ENCODE measurements at regions not wholly inside any gene's neighbourhood (a gene's known extent, or its start where the extent isn't known, plus 50 kb on each side); places are given as distances from the start of the nearest gene placed in this dataset.

DNA sequence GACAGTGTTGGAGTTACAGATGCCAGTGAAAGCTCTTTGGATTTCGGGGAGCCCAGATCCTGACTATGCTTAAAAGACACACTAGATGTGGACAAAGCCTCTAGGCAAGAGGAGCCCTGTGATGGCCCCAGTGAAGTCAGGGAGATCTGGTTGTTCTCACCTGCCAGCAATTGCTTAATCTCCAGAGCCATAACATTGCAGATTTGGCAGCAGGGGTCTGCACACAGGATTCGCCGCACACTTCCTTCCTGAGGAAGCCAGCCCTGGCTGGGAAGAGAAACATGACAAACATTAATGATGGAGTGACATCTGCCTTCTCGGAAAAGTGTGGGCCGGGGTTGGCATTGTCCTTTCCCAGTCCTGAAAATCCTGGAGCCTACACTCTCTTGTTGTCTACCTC lies 65.2 kb upstream of the PHF24 start:
- Histone ChIP-seq H3K27ac (ENCODE audit: low read depth, low read length) (no peak overlapping the region), H2AK5ac (ENCODE audit: low read length) (no peak overlapping the region), H3K79me2 (ENCODE audit: control insufficient read depth, insufficient read depth, low read length, poor library complexity) (no peaks in the 10 kb centered on the region), H4K91ac (ENCODE audit: low read depth, low read length) (no peak overlapping the region), H3K27me3 (ENCODE audit: insufficient read depth, low read length) (no peaks in the 10 kb centered on the region), H3K4me2 (ENCODE audit: low read length) (no peak overlapping the region), H4K8ac (ENCODE audit: low read depth, low read length) (no peak overlapping the region), H3K18ac (ENCODE audit: low read length) (no peak overlapping the region), H3K79me1 (ENCODE audit: low read length) (no peaks in the 10 kb centered on the region), H3K14ac (ENCODE audit: low read length) (no peak overlapping the region), H3K36me3 (ENCODE audit: control insufficient read depth in 1 of 2, insufficient read depth in 2 of 2, low read length in 2 of 2) (no peaks in the 10 kb centered on the region), H3K23ac (ENCODE audit: low read length) (no peak overlapping the region), H3K4me1 (ENCODE audit: control insufficient read depth in 1 of 2, insufficient read depth in 2 of 2, low read length in 2 of 2) (peaks cover 0 to 3% of the 10 kb centered on the region in 2 experiments), H2BK12ac (ENCODE audit: low read length) (no peak overlapping the region), H3K4me3 (ENCODE audit: low read depth, low read length) (no peak overlapping the region), H4K12ac (ENCODE audit: low read depth, low read length) (no peak overlapping the region), H3K4ac (ENCODE audit: low read depth, low read length) (no peak overlapping the region), H3K9ac (ENCODE audit: low read length) (no peak overlapping the region), H2AFZ (ENCODE audit: insufficient read depth, low read length, poor library complexity) (no peak overlapping the region), H2BK120ac (ENCODE audit: insufficient read depth, low read length, poor library complexity) (no peak overlapping the region), H3K9me3 (ENCODE audit: insufficient read depth, low read depth, low read length) (no peaks in the 10 kb centered on the region), H2BK5ac (ENCODE audit: low read depth, low read length, poor library complexity) (no peak overlapping the region)
- no peak for DNase-seq
- no CpG with 5 or more reads among the region's 5 CpGs for WGBS (ENCODE audit: extremely low coverage, insufficient coverage, insufficient read length)

DNA sequence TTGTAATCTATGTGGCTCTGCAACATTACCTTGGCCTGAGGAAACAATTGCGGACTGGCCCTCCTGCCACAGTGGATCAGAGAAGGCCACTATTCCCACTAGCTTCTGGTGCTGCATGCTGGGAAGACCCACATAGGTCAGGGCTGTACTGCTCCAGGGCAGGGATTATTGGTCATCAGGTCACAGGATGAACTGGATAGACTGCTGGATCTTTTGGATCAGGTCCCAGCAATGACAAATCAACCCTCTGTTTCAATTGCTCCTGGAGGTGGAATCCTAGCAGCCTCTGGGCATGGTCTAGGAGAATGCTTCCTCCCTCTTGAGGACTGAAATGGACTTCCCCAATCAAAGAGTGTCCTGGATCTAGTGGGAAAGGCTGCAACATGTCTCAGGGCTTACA lies 66.7 kb upstream of the PHF24 start:
- H3K4ac ChIP-seq (ENCODE audit: low read depth, low read length): no peak overlapping the region
- H3K4me2 ChIP-seq (ENCODE audit: low read length): no peak overlapping the region
- no CpG with 5 or more reads among the region's 1 CpG for WGBS (ENCODE audit: extremely low coverage, insufficient coverage, insufficient read length)
- no peaks in the 10 kb centered on the region for H3K79me1 ChIP-seq (ENCODE audit: low read length)
- no peak overlapping the region for H3K4me3 ChIP-seq (ENCODE audit: low read depth, low read length)
- H3K27ac ChIP-seq (ENCODE audit: low read depth, low read length): no peak overlapping the region
- no peaks in the 10 kb centered on the region for H3K9me3 ChIP-seq (ENCODE audit: insufficient read depth, low read depth, low read length)
- H3K18ac ChIP-seq (ENCODE audit: low read length): no peak overlapping the region
- H4K91ac ChIP-seq (ENCODE audit: low read depth, low read length): no peak overlapping the region
- H2BK12ac ChIP-seq (ENCODE audit: low read length): no peak overlapping the region
- no peak overlapping the region for H2AK5ac ChIP-seq (ENCODE audit: low read length)
- DNase-seq: peak; percentile 2 to 11
- H3K79me2 ChIP-seq (ENCODE audit: control insufficient read depth, insufficient read depth, low read length, poor library complexity): no peaks in the 10 kb centered on the region
- peaks cover 0 to 3% of the 10 kb centered on the region in 2 experiments for H3K4me1 ChIP-seq (ENCODE audit: control insufficient read depth in 1 of 2, insufficient read depth in 2 of 2, low read length in 2 of 2)
- no peak overlapping the region for H2BK5ac ChIP-seq (ENCODE audit: low read depth, low read length, poor library complexity)
- H4K12ac ChIP-seq (ENCODE audit: low read depth, low read length): no peak overlapping the region
- no peak overlapping the region for H3K23ac ChIP-seq (ENCODE audit: low read length)
- H4K8ac ChIP-seq (ENCODE audit: low read depth, low read length): no peak overlapping the region
- H3K27me3 ChIP-seq (ENCODE audit: insufficient read depth, low read length): no peaks in the 10 kb centered on the region
- no peak overlapping the region for H2BK120ac ChIP-seq (ENCODE audit: insufficient read depth, low read length, poor library complexity)
- no peak overlapping the region for H2AFZ ChIP-seq (ENCODE audit: insufficient read depth, low read length, poor library complexity)
- H3K9ac ChIP-seq (ENCODE audit: low read length): no peak overlapping the region
- no peaks in the 10 kb centered on the region for H3K36me3 ChIP-seq (ENCODE audit: control insufficient read depth in 1 of 2, insufficient read depth in 2 of 2, low read length in 2 of 2)
- no peak overlapping the region for H3K14ac ChIP-seq (ENCODE audit: low read length)

DNA sequence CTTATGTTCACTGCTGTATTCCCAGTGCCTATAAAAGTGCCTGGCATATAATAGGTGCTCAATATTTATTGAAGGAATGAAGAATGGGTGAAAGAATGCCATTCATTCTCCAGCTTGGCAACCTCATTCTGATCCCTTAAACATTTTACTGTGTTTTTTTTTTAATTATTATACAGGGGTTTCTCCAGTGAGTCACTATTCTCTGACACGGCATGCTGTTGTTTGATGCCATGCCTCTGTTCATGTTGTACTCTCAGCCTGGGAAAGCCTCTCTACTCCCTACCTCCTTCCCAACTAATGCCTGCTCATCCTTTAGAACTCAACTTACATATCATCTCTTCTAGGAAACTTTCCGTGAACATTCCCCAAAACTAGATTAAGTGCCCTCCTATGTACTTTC lies 70.2 kb upstream of the PHF24 start:
- no peak overlapping the region for H2AFZ ChIP-seq (ENCODE audit: insufficient read depth, low read length, poor library complexity)
- H2BK5ac ChIP-seq (ENCODE audit: low read depth, low read length, poor library complexity): no peak overlapping the region
- H3K36me3 ChIP-seq (ENCODE audit: control insufficient read depth in 1 of 2, insufficient read depth in 2 of 2, low read length in 2 of 2): no peaks in the 10 kb centered on the region
- peaks cover 0 to under 1% of the 10 kb centered on the region in 2 experiments for H3K4me1 ChIP-seq (ENCODE audit: control insufficient read depth in 1 of 2, insufficient read depth in 2 of 2, low read length in 2 of 2)
- no peak overlapping the region for H2BK120ac ChIP-seq (ENCODE audit: insufficient read depth, low read length, poor library complexity)
- H3K9ac ChIP-seq (ENCODE audit: low read length): no peak overlapping the region
- no peak overlapping the region for H2AK5ac ChIP-seq (ENCODE audit: low read length)
- H3K4ac ChIP-seq (ENCODE audit: low read depth, low read length): no peak overlapping the region
- H4K12ac ChIP-seq (ENCODE audit: low read depth, low read length): no peak overlapping the region
- H2BK12ac ChIP-seq (ENCODE audit: low read length): no peak overlapping the region
- H3K14ac ChIP-seq (ENCODE audit: low read length): no peak overlapping the region
- H3K23ac ChIP-seq (ENCODE audit: low read length): no peak overlapping the region
- H3K27me3 ChIP-seq (ENCODE audit: insufficient read depth, low read length): no peaks in the 10 kb centered on the region
- DNase-seq: no peak
- H3K79me1 ChIP-seq (ENCODE audit: low read length): no peaks in the 10 kb centered on the region
- no peak overlapping the region for H4K91ac ChIP-seq (ENCODE audit: low read depth, low read length)
- no peak overlapping the region for H3K4me3 ChIP-seq (ENCODE audit: low read depth, low read length)
- no peak overlapping the region for H4K8ac ChIP-seq (ENCODE audit: low read depth, low read length)
- no peaks in the 10 kb centered on the region for H3K79me2 ChIP-seq (ENCODE audit: control insufficient read depth, insufficient read depth, low read length, poor library complexity)
- H3K9me3 ChIP-seq (ENCODE audit: insufficient read depth, low read depth, low read length): peaks cover 3% of the 10 kb centered on the region
- WGBS (ENCODE audit: extremely low coverage, insufficient coverage, insufficient read length): no CpG with 5 or more reads among the region's 2 CpGs
- no peak overlapping the region for H3K18ac ChIP-seq (ENCODE audit: low read length)
- no peak overlapping the region for H3K4me2 ChIP-seq (ENCODE audit: low read length)
- H3K27ac ChIP-seq (ENCODE audit: low read depth, low read length): no peak overlapping the region

DNA sequence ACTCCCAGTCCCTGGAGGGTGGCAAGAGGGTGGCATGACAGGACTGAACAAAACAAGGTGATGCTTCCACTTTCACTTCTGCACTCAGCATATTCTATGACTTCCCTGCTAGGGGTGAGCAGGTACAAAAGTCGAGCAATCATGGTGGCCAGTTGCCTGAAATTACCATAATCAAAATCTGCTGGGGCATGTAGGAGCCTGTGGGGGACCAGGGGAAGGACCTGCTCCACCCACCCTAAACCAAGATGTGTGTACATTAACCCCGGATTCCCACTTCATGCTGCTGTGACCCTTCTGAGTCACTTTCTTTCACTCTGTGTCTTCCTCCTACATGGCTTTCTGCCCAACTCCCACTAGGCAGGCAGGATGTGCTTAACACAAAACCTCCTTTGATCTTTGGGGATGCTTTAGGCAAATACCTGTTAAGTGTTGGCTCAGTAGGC lies 73.3 kb upstream of the PHF24 start:
- no peak overlapping the region for H4K12ac ChIP-seq (ENCODE audit: low read depth, low read length)
- DNase-seq: no peak
- peaks cover 3% of the 10 kb centered on the region for H3K9me3 ChIP-seq (ENCODE audit: insufficient read depth, low read depth, low read length)
- H3K4ac ChIP-seq (ENCODE audit: low read depth, low read length): no peak overlapping the region
- H3K23ac ChIP-seq (ENCODE audit: low read length): no peak overlapping the region
- no peak overlapping the region for H3K9ac ChIP-seq (ENCODE audit: low read length)
- no peak overlapping the region for H3K14ac ChIP-seq (ENCODE audit: low read length)
- H2AK5ac ChIP-seq (ENCODE audit: low read length): no peak overlapping the region
- H3K36me3 ChIP-seq (ENCODE audit: control insufficient read depth in 1 of 2, insufficient read depth in 2 of 2, low read length in 2 of 2): no peaks in the 10 kb centered on the region
- no peak overlapping the region for H3K4me3 ChIP-seq (ENCODE audit: low read depth, low read length)
- no CpG with 5 or more reads among the region's 2 CpGs for WGBS (ENCODE audit: extremely low coverage, insufficient coverage, insufficient read length)
- no peaks in the 10 kb centered on the region for H3K79me2 ChIP-seq (ENCODE audit: control insufficient read depth, insufficient read depth, low read length, poor library complexity)
- no peaks in the 10 kb centered on the region for H3K79me1 ChIP-seq (ENCODE audit: low read length)
- H2BK120ac ChIP-seq (ENCODE audit: insufficient read depth, low read length, poor library complexity): no peak overlapping the region
- no peaks in the 10 kb centered on the region for H3K4me1 ChIP-seq (ENCODE audit: control insufficient read depth in 1 of 2, insufficient read depth in 2 of 2, low read length in 2 of 2)
- no peak overlapping the region for H3K18ac ChIP-seq (ENCODE audit: low read length)
- no peaks in the 10 kb centered on the region for H3K27me3 ChIP-seq (ENCODE audit: insufficient read depth, low read length)
- H3K27ac ChIP-seq (ENCODE audit: low read depth, low read length): no peak overlapping the region
- H2AFZ ChIP-seq (ENCODE audit: insufficient read depth, low read length, poor library complexity): no peak overlapping the region
- H4K91ac ChIP-seq (ENCODE audit: low read depth, low read length): no peak overlapping the region
- no peak overlapping the region for H3K4me2 ChIP-seq (ENCODE audit: low read length)
- H2BK5ac ChIP-seq (ENCODE audit: low read depth, low read length, poor library complexity): no peak overlapping the region
- no peak overlapping the region for H4K8ac ChIP-seq (ENCODE audit: low read depth, low read length)
- H2BK12ac ChIP-seq (ENCODE audit: low read length): no peak overlapping the region
